Gastrocnemius medialis (tissue), 4 donors: ENCODE measurements at regions not wholly inside any gene's neighbourhood (a gene's known extent, or its start where the extent isn't known, plus 50 kb on each side); places are given as distances from the start of the nearest gene placed in this dataset.

ENCODE experiments used
- POLR2A ChIP-seq, 2 donors: fragments of 450-650 bp; IDR thresholded peaks; one replicate each; pipeline ENCODE4 v1.6.1; 2017; ENCODE audit warnings: antibody characterized with exemption in 2 of 2, mild to moderate bottlenecking in 2 of 2, moderate library complexity in 2 of 2
- TF ChIP-seq, protein P1 (sequence below), 5 experiments: fragments of 450-650 bp in 3 of 5; fragments of 200-600 bp in 2 of 5; sonication (generic) in 2 of 5; IDR thresholded peaks in 4 of 5; conservative IDR thresholded peaks in 1 of 5; 1 replicate in 4 of 5; 2 replicates in 1 of 5; pipeline ENCODE4 v1.5.1; 2016 to 2019; ENCODE audit warnings: antibody characterized with exemption in 5 of 5, mild to moderate bottlenecking in 3 of 5, moderate library complexity in 3 of 5

DNA sequence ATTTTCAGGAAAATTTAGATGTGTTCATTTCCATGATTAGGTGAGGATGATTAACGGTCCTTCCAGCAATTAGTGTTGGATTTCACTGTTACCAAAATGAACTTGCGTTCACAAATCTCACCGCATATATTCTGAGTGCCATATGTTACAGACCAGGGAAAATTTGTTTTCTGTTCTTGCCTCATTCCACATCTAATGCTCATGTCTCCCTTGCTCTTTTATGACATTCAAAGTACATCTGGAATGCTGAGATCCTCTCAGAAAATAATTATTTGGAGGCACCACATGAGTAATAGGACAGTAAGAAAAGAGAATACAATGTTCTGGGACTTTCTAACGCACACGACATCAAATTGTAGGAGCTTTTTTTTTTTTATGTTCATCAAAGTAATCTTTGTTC, 406.5 kb downstream of the SHISA9 start:
- TF ChIP-seq, protein P1, sequence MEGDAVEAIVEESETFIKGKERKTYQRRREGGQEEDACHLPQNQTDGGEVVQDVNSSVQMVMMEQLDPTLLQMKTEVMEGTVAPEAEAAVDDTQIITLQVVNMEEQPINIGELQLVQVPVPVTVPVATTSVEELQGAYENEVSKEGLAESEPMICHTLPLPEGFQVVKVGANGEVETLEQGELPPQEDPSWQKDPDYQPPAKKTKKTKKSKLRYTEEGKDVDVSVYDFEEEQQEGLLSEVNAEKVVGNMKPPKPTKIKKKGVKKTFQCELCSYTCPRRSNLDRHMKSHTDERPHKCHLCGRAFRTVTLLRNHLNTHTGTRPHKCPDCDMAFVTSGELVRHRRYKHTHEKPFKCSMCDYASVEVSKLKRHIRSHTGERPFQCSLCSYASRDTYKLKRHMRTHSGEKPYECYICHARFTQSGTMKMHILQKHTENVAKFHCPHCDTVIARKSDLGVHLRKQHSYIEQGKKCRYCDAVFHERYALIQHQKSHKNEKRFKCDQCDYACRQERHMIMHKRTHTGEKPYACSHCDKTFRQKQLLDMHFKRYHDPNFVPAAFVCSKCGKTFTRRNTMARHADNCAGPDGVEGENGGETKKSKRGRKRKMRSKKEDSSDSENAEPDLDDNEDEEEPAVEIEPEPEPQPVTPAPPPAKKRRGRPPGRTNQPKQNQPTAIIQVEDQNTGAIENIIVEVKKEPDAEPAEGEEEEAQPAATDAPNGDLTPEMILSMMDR (IDR thresholded peaks at IDR 0.05 in 4 of 5, conservative IDR thresholded peaks at IDR 0.05 in 1 of 5), result no peak
- no peak for TF ChIP-seq POLR2A (IDR thresholded peaks at IDR 0.05)
